ENCODE measurements at regions not wholly inside any gene's neighbourhood (a gene's known extent, or its start where the extent isn't known, plus 50 kb on each side); places are given as distances from the start of the nearest gene placed in this dataset.

- no peak for TF ChIP-seq EZH2 (IDR thresholded peaks at IDR 0.05; ENCODE audit: borderline replicate concordance, low read depth, low read length)
- no peak for TF ChIP-seq ARID3A (IDR thresholded peaks at IDR 0.05; ENCODE audit: borderline replicate concordance, low read depth, low read length)
- TF ChIP-seq HEY1 (CRISPR knock-in tag; IDR thresholded peaks at IDR 0.05; ENCODE audit: borderline replicate concordance): no peak
- no peak for TF ChIP-seq MYBL2 (IDR thresholded peaks at IDR 0.05; ENCODE audit: low read depth)
- no peak for TF ChIP-seq MYBL2 (CRISPR knock-in tag; IDR thresholded peaks at IDR 0.05; ENCODE audit: borderline replicate concordance)
- TF ChIP-seq TFE3 (CRISPR knock-in tag; IDR thresholded peaks at IDR 0.05): no peak
- TF ChIP-seq MTA3 (IDR thresholded peaks at IDR 0.05; ENCODE audit: borderline replicate concordance): no peak
- no peak for TF ChIP-seq CTCF (IDR thresholded peaks at IDR 0.05 in 2 of 3, conservative IDR thresholded peaks at IDR 0.05 in 1 of 3; ENCODE audit: insufficient read depth in 2 of 3, low read depth in 1 of 3, low read length in 3 of 3)
- no peak for TF ChIP-seq FOXK1 (CRISPR knock-in tag; IDR thresholded peaks at IDR 0.05; ENCODE audit: borderline replicate concordance)
- TF ChIP-seq ZNF561 (CRISPR knock-in tag; conservative IDR thresholded peaks at IDR 0.05): no peak
- no peak for TF ChIP-seq ZNF592 (IDR thresholded peaks at IDR 0.05)
These were observed 988.7 kb downstream of the HACE1 start for GRCh38 chr6:103870970-103871369.
